GM23248 (cell line): ENCODE measurements at regions not wholly inside any gene's neighbourhood (a gene's known extent, or its start where the extent isn't known, plus 50 kb on each side); places are given as distances from the start of the nearest gene placed in this dataset.

Source experiments
- DNase-seq: peaks from one replicate; pipeline ENCODE4 v3.0.0-alpha.2; 2015
- H2AFZ ChIP-seq: fragments of 200-600 bp; sonication (generic); 2 replicates; pipeline ENCODE4 v1.6.1; 2016; ENCODE audit warnings: antibody characterized with exemption
- H3F3A ChIP-seq: fragments of 200-600 bp; sonication (generic); 2 replicates; pipeline ENCODE4 v1.6.1; 2016; ENCODE audit warnings: mild to moderate bottlenecking, antibody characterized with exemption, mixed run types; ENCODE audit not compliant: insufficient read depth
- H3K27ac ChIP-seq: fragments of 200-600 bp; sonication (generic); 2 replicates; pipeline ENCODE4 v1.5.1; 2016; ENCODE audit warnings: mild to moderate bottlenecking
- H3K27me3 ChIP-seq: fragments of 200-600 bp; sonication (generic); replicated peaks from 2 replicates; pipeline ENCODE4 v1.6.1; 2016; ENCODE audit warnings: mild to moderate bottlenecking; ENCODE audit not compliant: insufficient read depth
- H3K36me3 ChIP-seq: fragments of 200-600 bp; sonication (generic); 2 replicates; pipeline ENCODE4 v1.6.1; 2016; ENCODE audit warnings: low read depth, mild to moderate bottlenecking
- H3K4me1 ChIP-seq: fragments of 200-600 bp; sonication (generic); 2 replicates; pipeline ENCODE4 v1.6.1; 2016; ENCODE audit warnings: mild to moderate bottlenecking; ENCODE audit not compliant: insufficient read depth
- H3K4me2 ChIP-seq: fragments of 200-600 bp; sonication (generic); one replicate; pipeline ENCODE4 v1.6.1; 2016; ENCODE audit warnings: mild to moderate bottlenecking; ENCODE audit not compliant: unreplicated experiment
- H3K4me3 ChIP-seq: fragments of 200-600 bp; sonication (generic); 2 replicates; pipeline ENCODE4 v1.5.1; 2016; ENCODE audit warnings: mild to moderate bottlenecking
- H3K79me2 ChIP-seq: fragments of 200-600 bp; sonication (generic); 2 replicates; pipeline ENCODE4 v1.6.1; 2016; ENCODE audit warnings: mild to moderate bottlenecking; ENCODE audit not compliant: insufficient read depth
- H3K9ac ChIP-seq: fragments of 200-600 bp; sonication (generic); 2 replicates; pipeline ENCODE4 v1.6.1; 2016; ENCODE audit warnings: mild to moderate bottlenecking
- H3K9me2 ChIP-seq: fragments of 200-600 bp; sonication (generic); 2 replicates; pipeline ENCODE4 v1.6.1; 2016; ENCODE audit warnings: mixed run types, mild to moderate bottlenecking, moderate library complexity; ENCODE audit not compliant: insufficient read depth
- H3K9me3 ChIP-seq: fragments of 200-600 bp; sonication (generic); one replicate; pipeline ENCODE4 v1.6.1; 2017; ENCODE audit warnings: low read depth
- H4K20me1 ChIP-seq: fragments of 200-600 bp; sonication (generic); 2 replicates; pipeline ENCODE4 v1.6.0; 2016; ENCODE audit not compliant: insufficient read depth
- EZH2 ChIP-seq: fragments of 200-600 bp; sonication (generic); IDR thresholded peaks from 2 replicates; pipeline ENCODE4 v1.6.1; 2018; ENCODE audit warnings: antibody characterized with exemption, mild to moderate bottlenecking; ENCODE audit not compliant: insufficient read depth, poor library complexity, severe bottlenecking
- EZH2phosphoT487 ChIP-seq: fragments of 200-600 bp; sonication (generic); IDR thresholded peaks from 2 replicates; pipeline ENCODE4 v1.6.1; 2018; ENCODE audit warnings: antibody characterized with exemption, moderate library complexity, mild to moderate bottlenecking, low read depth; ENCODE audit not compliant: insufficient read depth
- WGBS, 2 experiments: methylation state at CpG; one replicate each; pipeline ENCODE4 v1.1.6; 2015 to 2017; ENCODE audit warnings: low lambda C conversion rate in 2 of 2, low coverage in 1 of 2; ENCODE audit errors: missing lambda C conversion rate in 2 of 2; 5-methylcytosine and 5-hydroxymethylcytosine counted together
- in situ Hi-C: fragments of 300-500 bp; cut with MboI; formaldehyde crosslinking; loops from 2 replicates; pipeline ENCODE4 v1.15.0; 2020

- in situ Hi-C loops, result no loop called here
- Histone ChIP-seq H3K27me3 (no peaks in the 10 kb centered on the region), H3K9ac (no peak overlapping the region), H3K36me3 (no peaks in the 10 kb centered on the region), H4K20me1 (no peaks in the 10 kb centered on the region), H3F3A (no peaks in the 10 kb centered on the region), H3K79me2 (no peaks in the 10 kb centered on the region), H3K4me1 (no peaks in the 10 kb centered on the region), H3K9me2 (no peaks in the 10 kb centered on the region), H3K27ac (no peak overlapping the region), H3K9me3 (no peaks in the 10 kb centered on the region), H3K4me3 (no peak overlapping the region), H3K4me2 (no peak overlapping the region), H2AFZ (no peak overlapping the region)
- no peak for DNase-seq
- WGBS, 2 experiments, result 24 to 29% methylated on average over 3 of the region's 3 CpGs
- TF ChIP-seq EZH2, result no peak
- TF ChIP-seq EZH2phosphoT487, result no peak
Observed at GRCh38 chr18:41713969-41714825, 240.8 kb upstream of the PIK3C3 start.

GRCh38 chr18:41706301-41706700 is 248.7 kb upstream of the PIK3C3 start:
- no peak for DNase-seq
- H3K4me1 ChIP-seq, result no peaks in the 10 kb centered on the region
- TF ChIP-seq EZH2 (no peak), EZH2phosphoT487 (no peak)
- H3K9ac ChIP-seq, result no peak overlapping the region
- no peaks in the 10 kb centered on the region for H3K79me2 ChIP-seq
- H3K9me2 ChIP-seq, result no peaks in the 10 kb centered on the region
- H3K4me2 ChIP-seq, result no peak overlapping the region
- H3K27me3 ChIP-seq, result no peaks in the 10 kb centered on the region
- in situ Hi-C loops, result no loop called here
- no peak overlapping the region for H3K27ac ChIP-seq
- no peaks in the 10 kb centered on the region for H4K20me1 ChIP-seq
- H3K9me3 ChIP-seq, result no peaks in the 10 kb centered on the region
- no peaks in the 10 kb centered on the region for H3K36me3 ChIP-seq
- H3F3A ChIP-seq, result no peaks in the 10 kb centered on the region
- no peak overlapping the region for H2AFZ ChIP-seq
- H3K4me3 ChIP-seq, result no peak overlapping the region
- 33 to 36% methylated on average over 3 of the region's 3 CpGs for WGBS, 2 experiments

DNA sequence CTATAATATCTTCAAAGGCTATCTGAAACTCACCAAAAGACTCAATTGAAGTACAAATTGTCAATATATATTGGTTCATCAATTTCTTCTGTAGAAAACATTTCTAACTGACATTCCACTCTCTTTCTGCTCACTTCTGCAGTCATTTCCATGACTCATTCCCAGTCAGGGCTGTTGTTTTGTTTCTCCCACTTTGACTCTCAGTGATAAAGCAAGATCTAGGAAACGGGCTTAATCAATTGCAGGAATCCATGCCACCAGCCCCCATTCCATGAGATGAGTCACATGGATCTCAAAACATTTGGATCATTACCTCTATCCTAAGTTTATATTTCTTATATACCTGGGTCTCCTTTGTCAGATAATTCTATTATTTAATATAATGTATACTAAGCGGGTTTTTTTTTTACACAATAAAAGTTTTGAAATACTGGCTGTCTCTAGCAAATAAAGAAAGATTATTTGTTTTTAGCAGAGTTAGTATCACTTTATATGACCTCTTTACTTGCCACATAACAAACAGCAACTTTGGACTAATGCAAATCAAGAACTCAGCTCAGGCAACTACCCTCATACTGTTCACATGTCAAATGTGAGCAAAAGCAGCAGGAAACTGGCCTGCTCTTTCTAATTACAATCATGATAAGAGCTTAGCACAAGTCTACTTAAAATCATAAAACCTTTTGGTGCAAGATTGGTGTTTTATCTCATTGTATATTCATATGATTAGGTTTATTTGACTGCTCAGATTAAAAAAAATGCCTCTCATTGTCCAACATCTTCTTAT is 251.1 kb upstream of the PIK3C3 start:
- Histone ChIP-seq H3K4me2 (no peak overlapping the region), H3K9ac (no peak overlapping the region), H3F3A (no peaks in the 10 kb centered on the region), H3K9me2 (no peaks in the 10 kb centered on the region), H4K20me1 (no peaks in the 10 kb centered on the region), H3K4me1 (no peaks in the 10 kb centered on the region), H3K79me2 (no peaks in the 10 kb centered on the region), H3K4me3 (no peak overlapping the region), H3K9me3 (no peaks in the 10 kb centered on the region), H3K27ac (no peak overlapping the region), H2AFZ (no peak overlapping the region), H3K36me3 (no peaks in the 10 kb centered on the region), H3K27me3 (no peaks in the 10 kb centered on the region; the same call in 1 of the 2 replicates)
- no peak for TF ChIP-seq EZH2
- TF ChIP-seq EZH2phosphoT487, result no peak
- DNase-seq, result peak; percentile 6
- in situ Hi-C loops, result no loop called here
- WGBS, 2 experiments, result 20 to 26% methylated on average over 2 of the region's 2 CpGs

GRCh38 chr18:41700416-41700815 is 254.6 kb upstream of the PIK3C3 start:
- Histone ChIP-seq H3K4me3 (no peak overlapping the region), H3K4me1 (no peaks in the 10 kb centered on the region), H3K36me3 (no peaks in the 10 kb centered on the region), H3K27me3 (no peaks in the 10 kb centered on the region; the same call in 1 of the 2 replicates), H3K9me2 (no peaks in the 10 kb centered on the region), H4K20me1 (no peaks in the 10 kb centered on the region), H3K27ac (no peak overlapping the region), H3K9me3 (no peaks in the 10 kb centered on the region), H2AFZ (no peak overlapping the region), H3K79me2 (no peaks in the 10 kb centered on the region), H3F3A (no peaks in the 10 kb centered on the region), H3K4me2 (no peak overlapping the region), H3K9ac (no peak overlapping the region)
- DNase-seq, result no peak
- 52 to 67% methylated on average over 4 of the region's 4 CpGs for WGBS, 2 experiments
- TF ChIP-seq EZH2 (no peak), EZH2phosphoT487 (no peak)
- in situ Hi-C loops, result no loop called here
